ENCODE measurements at regions not wholly inside any gene's neighbourhood (a gene's known extent, or its start where the extent isn't known, plus 50 kb on each side); places are given as distances from the start of the nearest gene placed in this dataset.

DNA sequence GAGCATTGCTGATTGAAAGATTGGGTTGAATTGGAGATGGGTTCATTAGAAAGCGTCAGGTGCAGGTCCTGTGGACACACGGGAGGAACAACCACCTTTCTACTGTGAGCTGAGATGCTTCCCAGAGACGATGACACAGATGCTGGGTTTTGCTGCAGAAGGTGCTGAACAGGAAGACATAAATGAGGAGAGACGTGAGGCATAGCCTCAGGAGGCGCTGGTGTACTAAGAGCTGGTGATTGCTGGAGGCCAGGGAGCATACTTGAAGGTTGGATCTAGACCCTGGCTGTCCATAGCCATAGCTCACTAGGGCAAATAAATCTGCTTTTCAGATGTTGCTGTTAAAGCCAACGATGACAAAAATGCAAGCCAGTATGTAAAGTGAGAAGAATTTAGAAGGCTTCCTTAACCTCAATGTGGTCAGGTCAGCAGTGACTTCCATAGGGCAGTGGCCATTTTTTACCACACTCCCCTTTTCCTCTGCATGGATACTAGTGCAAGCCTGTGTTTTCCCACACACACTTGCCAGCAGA lies 153.7 kb downstream of the SOX11 start:
- DNase-seq: no peak

DNA sequence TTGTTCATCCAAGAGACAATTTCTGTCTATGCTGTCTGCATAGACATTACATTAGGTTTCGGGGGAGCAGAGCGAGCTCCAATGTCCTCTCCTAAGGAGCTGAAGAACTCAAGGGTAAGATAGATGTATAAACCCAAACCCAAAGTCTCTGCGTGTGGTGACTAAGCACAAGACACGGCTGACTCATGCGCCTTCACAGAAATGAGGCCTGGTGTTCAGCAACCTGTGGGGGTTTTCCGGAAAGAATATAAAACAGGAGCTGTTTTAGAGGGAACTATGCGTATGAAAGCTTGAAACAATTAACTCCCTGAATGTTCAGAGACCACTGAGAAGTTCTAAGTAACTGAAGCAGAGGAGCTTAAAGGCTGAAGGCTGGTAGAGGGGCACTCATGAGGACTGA lies 154.7 kb downstream of the SOX11 start:
- DNase-seq: no peak

- no peak for DNase-seq
These were observed 157.4 kb downstream of the SOX11 start for GRCh38 chr2:5849562-5849961.

DNA sequence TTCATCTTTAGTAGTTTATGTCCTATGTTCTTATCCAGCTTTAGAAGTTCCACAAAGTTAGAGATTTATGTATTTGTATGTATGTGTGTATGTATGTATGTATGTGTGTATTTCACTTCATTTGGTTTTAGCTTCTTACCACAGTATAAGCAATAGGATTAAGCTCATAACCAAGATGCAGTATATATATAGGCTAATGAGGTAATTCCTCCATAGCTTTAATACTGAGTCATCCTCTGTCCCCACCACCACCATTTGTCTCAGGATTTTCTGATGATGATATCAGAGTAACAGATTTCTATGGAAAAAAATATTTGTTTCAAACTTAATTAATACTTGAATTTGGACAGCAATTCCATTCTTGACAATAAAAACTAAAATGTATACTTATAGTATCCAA lies 159.2 kb downstream of the SOX11 start:
- no peak for DNase-seq

DNA sequence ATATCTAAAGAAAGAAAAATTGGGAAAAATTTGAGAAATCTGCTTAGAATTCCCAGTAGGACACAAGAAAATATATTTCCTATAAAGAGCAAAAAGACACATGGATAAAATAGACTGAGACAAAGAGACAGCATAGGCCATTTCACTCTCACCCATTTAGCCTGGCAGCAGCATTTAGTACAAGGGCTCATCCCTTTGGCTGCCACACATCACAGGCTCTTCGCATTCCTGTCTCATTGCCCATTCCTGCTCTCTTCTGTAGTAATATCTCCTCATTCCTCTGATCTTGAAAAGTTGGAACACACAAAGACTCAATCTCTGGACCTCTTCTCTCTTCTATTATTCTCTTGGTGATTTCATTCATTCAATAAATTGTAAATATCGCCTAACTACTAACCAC lies 162.6 kb downstream of the SOX11 start:
- DNase-seq: no peak

DNA sequence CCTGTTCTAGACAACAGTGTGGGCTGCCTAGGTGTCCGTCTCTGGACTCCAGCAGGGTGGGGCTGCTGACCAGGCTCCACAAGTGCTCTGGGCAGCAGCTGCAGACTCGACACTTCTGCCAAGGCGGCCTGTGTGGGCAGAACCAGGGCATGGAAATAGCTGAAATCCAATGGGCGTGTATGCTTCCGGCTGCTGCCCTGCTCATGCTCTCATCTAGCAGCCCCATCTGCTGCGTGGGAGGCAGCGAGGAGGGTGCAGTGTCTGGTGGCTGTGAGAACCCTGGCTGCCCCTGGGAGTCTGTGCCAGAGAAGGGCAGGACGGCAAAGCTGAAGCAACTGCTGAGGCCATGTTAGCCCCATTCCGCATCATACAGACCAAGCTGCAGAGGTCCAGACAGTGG lies 174.9 kb downstream of the SOX11 start:
- no peak for DNase-seq

GRCh38 chr2:5868931-5869330 lies 176.7 kb downstream of the SOX11 start:
- no peak for DNase-seq

- no peak for DNase-seq
These were observed 177.8 kb downstream of the SOX11 start for GRCh38 chr2:5869936-5870335.

DNA sequence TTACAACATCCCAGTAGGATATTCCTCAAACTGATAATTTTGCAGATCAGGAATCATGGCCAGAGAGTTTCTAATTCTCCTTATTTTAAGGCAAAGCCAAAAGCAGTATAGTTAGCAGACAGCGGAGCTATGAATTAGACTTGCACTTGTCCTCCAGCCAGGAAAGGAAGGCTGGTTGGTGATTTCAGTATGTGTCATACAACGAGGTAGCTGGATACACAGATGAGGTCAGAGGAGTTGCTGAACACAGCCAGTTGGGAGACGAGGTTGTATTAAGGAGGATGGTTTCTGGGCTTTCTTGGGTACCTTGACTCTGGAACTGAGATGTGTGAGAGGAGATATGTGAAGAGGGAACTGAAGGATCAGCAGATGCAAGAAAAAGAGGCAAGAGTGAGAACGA lies 185.2 kb downstream of the SOX11 start:
- no peak for DNase-seq

GRCh38 chr2:5885451-5886173 lies 193.4 kb downstream of the SOX11 start:
- DNase-seq: no peak

GRCh38 chr2:5886462-5886861 lies 194.3 kb downstream of the SOX11 start:
- DNase-seq: no peak

DNA sequence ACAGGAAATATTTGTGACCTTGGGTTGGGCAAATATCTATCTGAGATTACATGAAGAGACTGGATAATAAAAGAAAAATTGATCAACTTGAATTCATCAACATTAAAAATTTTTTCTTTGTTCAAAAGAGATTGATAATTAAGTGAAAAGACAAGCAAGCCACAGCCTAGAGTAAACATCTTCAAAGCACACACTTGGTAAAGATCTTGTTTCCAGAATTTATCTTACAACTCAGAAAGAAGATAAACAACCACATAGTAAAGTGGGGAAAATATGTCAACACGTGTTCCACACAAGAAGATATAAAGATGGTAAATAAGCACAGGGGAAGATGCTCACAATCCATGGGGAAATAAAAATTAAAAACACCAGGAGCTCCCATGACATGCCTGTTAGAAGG lies 195.9 kb downstream of the SOX11 start:
- DNase-seq: no peak

DNA sequence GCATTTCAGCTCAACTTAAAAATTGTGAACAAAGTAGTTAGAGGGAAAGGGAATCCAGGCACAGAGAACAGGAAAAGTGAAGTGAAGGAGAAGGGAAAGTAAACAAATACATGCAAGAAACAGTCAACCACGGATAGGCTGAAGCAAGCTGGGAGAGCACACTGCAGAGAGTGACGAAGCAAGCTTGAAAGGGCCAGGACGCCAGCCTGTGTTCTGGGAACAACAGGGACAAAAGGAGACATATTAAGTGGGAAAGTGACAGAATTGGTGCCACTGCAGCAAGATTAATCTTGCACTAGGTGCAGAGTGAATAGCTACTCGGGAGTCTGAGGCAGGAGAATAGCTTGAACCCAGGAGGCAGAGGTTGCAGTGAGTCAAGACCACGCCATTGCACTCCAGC lies 197.3 kb downstream of the SOX11 start:
- DNase-seq: no peak

DNA sequence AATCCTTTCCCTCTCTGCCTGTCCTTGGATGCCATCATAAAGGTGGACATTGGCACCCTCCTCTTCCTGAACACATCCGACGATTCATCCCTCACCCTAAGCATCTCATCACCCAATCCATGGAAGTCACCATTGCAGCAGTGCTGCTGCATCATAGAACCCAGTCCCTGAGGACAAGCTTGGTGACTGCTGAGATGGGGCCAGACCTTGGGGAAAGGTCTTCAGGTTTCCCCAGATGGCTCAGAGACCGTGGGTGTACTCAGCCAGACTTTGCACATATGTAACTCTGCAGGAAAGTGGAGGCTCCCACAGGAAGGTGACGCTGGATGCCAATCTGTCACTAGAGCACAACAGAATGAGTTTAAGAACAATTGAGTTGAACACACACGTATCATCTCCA lies 202.2 kb downstream of the SOX11 start:
- DNase-seq: no peak

DNA sequence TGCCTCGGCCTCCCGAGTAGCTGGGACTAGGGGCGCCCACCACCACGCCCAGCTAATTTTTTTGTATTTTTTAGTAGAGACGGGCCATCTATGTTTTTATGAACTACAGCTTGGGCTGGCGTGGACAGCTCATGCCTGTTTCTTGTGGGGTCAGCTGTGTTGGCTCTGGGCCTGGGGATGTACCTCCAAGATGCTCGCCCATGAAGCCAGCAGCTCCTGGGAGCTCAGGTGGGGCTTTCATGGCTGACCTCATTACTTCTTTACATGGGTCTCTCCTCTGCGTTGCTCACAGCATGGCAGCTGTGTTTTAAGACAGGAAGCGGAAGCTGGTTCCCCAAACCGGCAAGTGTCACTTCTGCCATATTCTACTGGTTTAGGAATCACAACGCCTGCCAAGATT lies 203.1 kb downstream of the SOX11 start:
- DNase-seq: no peak

DNA sequence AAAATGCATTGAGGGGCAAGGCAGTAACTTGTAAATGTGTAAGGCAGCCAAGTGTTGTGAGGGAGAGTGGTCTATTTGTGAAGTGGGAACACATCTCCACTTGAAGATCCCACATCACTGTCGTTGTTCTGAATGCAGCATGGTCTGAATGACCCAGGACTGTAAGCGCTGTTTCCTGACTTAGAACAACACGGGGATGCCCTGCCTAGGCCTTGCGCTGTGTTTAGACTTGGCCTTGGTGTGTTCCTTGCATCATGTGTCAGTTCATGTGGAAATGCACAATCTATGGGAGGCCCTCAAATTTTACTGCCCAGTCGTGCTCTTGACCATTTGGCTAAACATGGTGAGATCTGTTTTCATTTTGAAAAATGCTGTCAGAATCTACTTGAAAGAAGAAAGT lies 205.1 kb downstream of the SOX11 start:
- DNase-seq: no peak

DNA sequence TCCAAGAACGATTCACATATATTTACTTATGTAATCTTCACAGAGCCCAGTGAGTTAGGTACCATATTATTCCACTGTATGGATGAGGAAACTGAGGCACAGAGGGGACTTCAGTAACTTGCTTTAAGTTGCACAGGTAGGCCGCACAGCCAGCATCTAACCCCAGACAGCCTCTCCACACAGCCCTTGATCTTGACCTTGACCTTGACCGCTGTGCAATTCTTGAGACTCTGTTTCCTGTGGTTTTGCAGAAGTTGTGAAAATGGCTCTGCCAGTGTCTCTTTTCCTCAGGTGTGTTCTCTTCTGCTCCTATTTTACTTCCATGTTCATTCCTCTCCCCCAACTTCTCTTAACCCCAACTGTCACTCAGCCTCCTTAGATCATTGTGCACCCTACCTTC lies 206.5 kb downstream of the SOX11 start:
- DNase-seq: no peak

GRCh38 chr2:5905661-5906060 lies 213.5 kb downstream of the SOX11 start:
- no peak for DNase-seq

DNA sequence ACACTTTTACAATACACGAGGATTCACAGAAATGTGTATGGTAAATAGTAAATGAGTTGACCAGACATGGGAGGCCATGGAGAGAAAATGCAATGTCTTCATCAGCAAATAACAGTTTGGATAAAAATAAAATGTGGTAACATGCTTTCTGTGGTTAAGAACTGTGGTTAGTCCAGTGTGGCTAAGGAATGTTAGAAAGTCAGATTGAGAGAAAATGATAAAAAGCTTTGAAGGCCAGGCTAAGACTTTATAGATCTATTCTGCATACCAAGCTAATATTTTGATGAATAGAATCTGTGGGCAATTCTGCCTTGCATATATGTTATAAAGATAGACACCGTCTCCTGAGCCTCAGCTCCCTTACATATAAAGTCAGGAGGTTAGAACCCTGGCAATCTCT lies 215.9 kb downstream of the SOX11 start:
- no peak for DNase-seq

DNA sequence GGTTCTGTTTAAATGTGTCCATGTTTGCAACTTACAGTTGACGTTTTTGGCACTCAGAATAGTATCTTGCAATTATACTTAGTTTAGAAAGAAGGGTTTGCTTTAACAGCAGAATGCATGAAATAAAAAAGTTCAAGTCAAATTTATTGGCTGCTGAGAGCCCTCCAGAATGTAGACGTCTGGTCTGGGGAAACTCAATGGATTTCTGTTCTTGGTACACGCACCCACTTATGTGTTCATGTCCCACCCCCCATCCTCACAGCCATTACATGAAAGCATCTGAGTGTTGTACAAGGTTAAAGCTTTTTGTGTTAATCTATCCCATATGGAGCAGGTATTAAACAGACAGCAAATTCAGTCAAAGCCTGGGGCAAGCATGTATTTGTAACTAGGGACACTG lies 219.5 kb downstream of the SOX11 start:
- DNase-seq: no peak

DNA sequence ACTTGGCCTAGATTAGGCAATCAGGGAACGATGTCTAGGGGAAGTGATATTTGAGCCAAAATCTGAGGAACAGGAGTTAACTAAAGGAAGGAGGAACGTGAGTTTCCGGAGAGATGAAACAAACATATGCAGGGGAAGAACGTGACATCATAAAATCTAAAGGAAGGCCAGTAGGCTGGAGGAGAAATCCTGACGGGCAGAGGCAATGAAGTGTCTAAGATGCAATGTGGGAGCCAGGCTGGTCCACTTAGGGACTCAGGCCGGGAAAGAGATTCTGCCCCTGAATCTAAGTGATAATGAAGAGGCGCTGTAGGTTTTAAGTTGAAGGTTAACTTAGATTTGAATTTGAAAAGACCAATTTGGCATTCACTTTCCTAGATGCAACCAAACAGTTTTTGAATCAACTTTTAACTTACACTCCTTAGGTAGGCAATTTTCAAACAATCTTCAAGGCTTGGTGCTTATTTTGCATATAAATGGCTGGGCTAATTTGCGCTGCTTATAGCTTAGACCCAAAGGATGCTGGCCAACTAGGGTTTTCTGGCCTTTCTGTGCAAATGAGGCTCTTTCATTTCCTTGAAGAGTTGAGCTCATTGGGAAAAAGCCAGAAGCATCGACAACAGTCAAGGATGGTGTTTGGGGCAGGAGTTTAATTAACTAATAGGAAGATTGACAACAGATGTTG lies 221.7 kb downstream of the SOX11 start:
- no peak for DNase-seq

GRCh38 chr2:5914811-5915611 lies 222.8 kb downstream of the SOX11 start:
- no peak for DNase-seq

DNA sequence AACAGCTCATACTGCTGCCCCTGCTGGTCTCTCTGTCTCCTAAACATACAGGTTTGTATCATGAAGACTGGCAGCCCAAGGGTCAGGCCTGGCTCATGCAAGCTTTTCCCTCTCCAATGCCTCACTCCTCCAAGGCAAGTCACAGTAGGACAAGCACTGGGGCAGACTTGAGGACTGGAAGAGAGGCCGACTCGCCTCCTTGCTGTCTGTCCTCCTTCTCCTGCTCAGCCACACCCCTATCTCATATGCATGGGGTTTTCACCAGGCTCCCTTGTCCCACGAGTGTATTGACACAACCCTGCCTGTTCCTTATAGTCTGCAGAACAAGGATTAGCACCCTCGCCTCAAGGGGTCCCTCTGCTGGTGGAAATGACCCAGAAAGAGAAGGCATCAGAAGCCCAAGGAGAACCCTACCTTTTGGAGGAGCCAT lies 223.7 kb downstream of the SOX11 start:
- no peak for DNase-seq
